HEK293 (cell line): ENCODE measurements at regions not wholly inside any gene's neighbourhood (a gene's known extent, or its start where the extent isn't known, plus 50 kb on each side); places are given as distances from the start of the nearest gene placed in this dataset.

Experiments
- CTCF ChIA-PET: fragments of 350-600 bp; formaldehyde crosslinking; extraction: SDS; loops from one replicate; lab custom pipeline; 2021; ENCODE audit warnings: antibody characterized with exemption; lab: Yijun Ruan, JAX
- POLR2A ChIA-PET: fragments of 300-600 bp; formaldehyde crosslinking; extraction: SDS; loops from one replicate; lab custom pipeline; 2020; ENCODE audit warnings: antibody characterized with exemption, inconsistent platforms; lab: Yijun Ruan, JAX
- H3K27ac ChIP-seq: fragments of 200-500 bp; sonication (Bioruptor generic); 2 replicates; pipeline ENCODE4 v1.5.1; 2014; ENCODE audit warnings: low read depth, low read length, control low read depth, inconsistent platforms; ENCODE audit errors: extremely low read depth
- H3K36me3 ChIP-seq, 2 experiments: fragments of 200-500 bp in 1 of 2; sonication (Bioruptor generic) in 1 of 2; 1 replicate in 1 of 2; 2 replicates in 1 of 2; pipeline ENCODE4 v1.5.1; 2014 to 2017; ENCODE audit warnings: inconsistent platforms in 2 of 2, low read length in 2 of 2; ENCODE audit not compliant: control insufficient read depth in 2 of 2, insufficient read depth in 1 of 2
- H3K4me1 ChIP-seq: fragments of 200-500 bp; sonication (Bioruptor generic); 2 replicates; pipeline ENCODE4 v1.5.1; 2014; ENCODE audit warnings: mild to moderate bottlenecking, low read length, inconsistent platforms; ENCODE audit not compliant: control insufficient read depth, insufficient read depth
- H3K4me3 ChIP-seq: 2 replicates; pipeline ENCODE4 v1.5.1; 2011; ENCODE audit warnings: low read depth, mild to moderate bottlenecking, control low read depth, low read length, moderate library complexity
- H3K9me3 ChIP-seq: fragments of 200-500 bp; sonication (Bioruptor generic); 2 replicates; pipeline ENCODE4 v1.5.1; 2014; ENCODE audit warnings: low read depth, low read length, inconsistent platforms; ENCODE audit not compliant: control insufficient read depth, insufficient read depth
- CTCF ChIP-seq: fragments of 450-650 bp; formaldehyde crosslinking; IDR thresholded peaks from 2 replicates; pipeline ENCODE4 v1.5.1; 2016; ENCODE audit warnings: missing biosample characterization, missing genetic modification characterization
- GLI4 ChIP-seq: fragments of 450-650 bp; formaldehyde crosslinking; IDR thresholded peaks from 2 replicates; pipeline ENCODE4 v1.5.1; 2016; ENCODE audit warnings: missing biosample characterization, missing genetic modification characterization
- HIC1 ChIP-seq: fragments of 450-650 bp; formaldehyde crosslinking; IDR thresholded peaks from 2 replicates; pipeline ENCODE4 v1.5.1; 2016; ENCODE audit warnings: missing biosample characterization, missing genetic modification characterization
- SCRT2 ChIP-seq: fragments of 450-650 bp; formaldehyde crosslinking; IDR thresholded peaks from 2 replicates; pipeline ENCODE4 v1.5.1; 2016; ENCODE audit warnings: missing biosample characterization, missing genetic modification characterization
- SP2 ChIP-seq: fragments of 450-650 bp; formaldehyde crosslinking; IDR thresholded peaks from 2 replicates; pipeline ENCODE4 v1.5.1; 2016; ENCODE audit warnings: missing biosample characterization, missing genetic modification characterization
- TCF7L2 ChIP-seq: IDR thresholded peaks from 2 replicates; pipeline ENCODE4 v1.6.1; 2011; ENCODE audit warnings: low read depth, mild to moderate bottlenecking, inconsistent platforms, low read length, moderate library complexity, borderline replicate concordance
- ZBTB10 ChIP-seq: fragments of 450-650 bp; formaldehyde crosslinking; IDR thresholded peaks from 2 replicates; pipeline ENCODE4 v1.5.1; 2016; ENCODE audit warnings: missing biosample characterization, missing genetic modification characterization
- ZBTB11 ChIP-seq: fragments of 450-650 bp; formaldehyde crosslinking; conservative IDR thresholded peaks from 2 replicates; pipeline ENCODE4 v1.5.1; 2016; ENCODE audit warnings: low read depth, missing biosample characterization, missing genetic modification characterization
- ZBTB20 ChIP-seq: fragments of 450-650 bp; formaldehyde crosslinking; IDR thresholded peaks from 2 replicates; pipeline ENCODE4 v1.5.1; 2016; ENCODE audit warnings: missing biosample characterization, missing genetic modification characterization
- ZBTB44 ChIP-seq: fragments of 450-650 bp; IDR thresholded peaks from 2 replicates; pipeline ENCODE4 v1.5.1; 2018; ENCODE audit warnings: missing biosample characterization, mild to moderate bottlenecking, missing genetic modification characterization
- ZBTB48 ChIP-seq: fragments of 450-650 bp; formaldehyde crosslinking; IDR thresholded peaks from 2 replicates; pipeline ENCODE4 v1.5.1; 2016; ENCODE audit warnings: missing biosample characterization, missing genetic modification characterization
- ZBTB7A ChIP-seq: fragments of 450-650 bp; formaldehyde crosslinking; IDR thresholded peaks from 2 replicates; pipeline ENCODE4 v1.5.1; 2016; ENCODE audit warnings: low read depth, missing biosample characterization, missing genetic modification characterization
- ZFP37 ChIP-seq: fragments of 450-650 bp; formaldehyde crosslinking; IDR thresholded peaks from 2 replicates; pipeline ENCODE4 v1.5.1; 2016; ENCODE audit warnings: missing biosample characterization, missing genetic modification characterization
- ZNF174 ChIP-seq: fragments of 450-650 bp; formaldehyde crosslinking; IDR thresholded peaks from 2 replicates; pipeline ENCODE4 v1.5.0; 2017; ENCODE audit warnings: missing biosample characterization, mild to moderate bottlenecking, missing genetic modification characterization
- ZNF239 ChIP-seq: fragments of 450-650 bp; formaldehyde crosslinking; IDR thresholded peaks from 2 replicates; pipeline ENCODE4 v1.5.1; 2016; ENCODE audit warnings: missing biosample characterization, missing genetic modification characterization
- ZNF248 ChIP-seq: fragments of 450-650 bp; formaldehyde crosslinking; IDR thresholded peaks from 2 replicates; pipeline ENCODE4 v1.5.1; 2017; ENCODE audit warnings: missing biosample characterization, missing genetic modification characterization
- ZNF274 ChIP-seq, 2 experiments: fragments of 200-500 bp in 1 of 2; fragments of 450-650 bp in 1 of 2; sonication (Bioruptor generic) in 1 of 2; formaldehyde crosslinking in 1 of 2; IDR thresholded peaks; 2 replicates each; pipeline versions ENCODE4 v1.5.1 to v1.6.1; 2014 to 2016; ENCODE audit warnings: borderline replicate concordance in 1 of 2, inconsistent platforms in 1 of 2, low read length in 1 of 2, missing biosample characterization in 1 of 2, missing genetic modification characterization in 1 of 2
- ZNF776 ChIP-seq: fragments of 450-650 bp; formaldehyde crosslinking; IDR thresholded peaks from 2 replicates; pipeline ENCODE4 v1.5.0; 2017; ENCODE audit warnings: missing biosample characterization, missing genetic modification characterization, borderline replicate concordance
- ZSCAN18 ChIP-seq: fragments of 450-650 bp; formaldehyde crosslinking; IDR thresholded peaks from 2 replicates; pipeline ENCODE4 v1.5.1; 2016; ENCODE audit warnings: missing biosample characterization, missing genetic modification characterization

GRCh38 chr2:188023035-188023434 lies 268.6 kb upstream of the GULP1 start (continued):
- no peak for TF ChIP-seq ZBTB11 (tag by site-specific recombination)
- TF ChIP-seq ZNF248 (tag by site-specific recombination) = no peak
- no peak for TF ChIP-seq SCRT2 (tag by site-specific recombination)

GRCh38 chr2:188024811-188025210 lies 266.9 kb upstream of the GULP1 start:
- Histone ChIP-seq H3K4me1 (no peaks in the 10 kb centered on the region), H3K27ac (no peak overlapping the region), H3K36me3 (no peaks in the 10 kb centered on the region), H3K4me3 (no peak overlapping the region), H3K9me3 (no peaks in the 10 kb centered on the region)
- ChIA-PET CTCF (no interaction called here), POLR2A (no interaction called here)
- TF ChIP-seq ZNF239 (tag by site-specific recombination) = no peak
- TF ChIP-seq CTCF (tag by site-specific recombination) = no peak
- no peak for TF ChIP-seq ZNF776 (tag by site-specific recombination)
- no peak for TF ChIP-seq TCF7L2
- TF ChIP-seq ZBTB20 (tag by site-specific recombination) = no peak
- no peak for TF ChIP-seq SP2
- no peak for TF ChIP-seq ZFP37 (tag by site-specific recombination)
- no peak for TF ChIP-seq ZBTB48 (tag by site-specific recombination)
- TF ChIP-seq HIC1 (tag by site-specific recombination) = no peak
- no peak for TF ChIP-seq ZSCAN18
- TF ChIP-seq ZNF274 (IDR thresholded peaks at IDR 0.05; ENCODE audit: low read length) = no peak
- TF ChIP-seq ZNF274 (tag by site-specific recombination; IDR thresholded peaks at IDR 0.05; ENCODE audit: borderline replicate concordance) = no peak
- no peak for TF ChIP-seq ZBTB44
- TF ChIP-seq ZNF174 (tag by site-specific recombination) = no peak
- no peak for TF ChIP-seq ZBTB7A
- no peak for TF ChIP-seq GLI4
- TF ChIP-seq ZBTB10 (tag by site-specific recombination) = no peak
